Prostate gland (tissue), 2 donors: ENCODE measurements at regions not wholly inside any gene's neighbourhood (a gene's known extent, or its start where the extent isn't known, plus 50 kb on each side); places are given as distances from the start of the nearest gene placed in this dataset.

Source experiments
- CTCF ChIP-seq, 4 experiments: fragments of 200-600 bp in 2 of 4; fragments of 450-650 bp in 2 of 4; sonication (generic) in 2 of 4; IDR thresholded peaks; 1 replicate in 3 of 4; 2 replicates in 1 of 4; pipeline ENCODE4 v1.5.1; 2016 to 2019; ENCODE audit warnings: antibody characterized with exemption in 4 of 4, mild to moderate bottlenecking in 2 of 4, moderate library complexity in 2 of 4
- POLR2A ChIP-seq: fragments of 450-650 bp; IDR thresholded peaks from one replicate; pipeline ENCODE4 v1.6.1; 2016; ENCODE audit warnings: antibody characterized with exemption, mild to moderate bottlenecking

GRCh38 chr6:114952229-114952628 is 609.4 kb upstream of the HS3ST5 start:
- TF ChIP-seq POLR2A (no peak), CTCF (IDR thresholded peaks at IDR 0.05) (no peak)
